ENCODE measurements at regions not wholly inside any gene's neighbourhood (a gene's known extent, or its start where the extent isn't known, plus 50 kb on each side); places are given as distances from the start of the nearest gene placed in this dataset.
"Not testable (repeated sequence)": the region's sequence is repeated elsewhere in the genome, so short reads cannot be mapped to it uniquely, and the experiment has no call there.

- DNase-seq = no peak
These were observed 178.0 kb upstream of the GALNT2 start for GRCh38 chr1:229889031-229889517.

GRCh38 chr1:229891227-229891626, 175.8 kb upstream of the GALNT2 start:
- DNase-seq = no peak

- no peak for DNase-seq
These were observed 174.4 kb upstream of the GALNT2 start for GRCh38 chr1:229892515-229893117.

- no peak for DNase-seq
These were observed 173.1 kb upstream of the GALNT2 start for GRCh38 chr1:229893762-229894444.

GRCh38 chr1:229894532-229894931, 172.5 kb upstream of the GALNT2 start:
- no peak for DNase-seq

GRCh38 chr1:229895605-229896004, 171.4 kb upstream of the GALNT2 start:
- no peak for DNase-seq

GRCh38 chr1:229896306-229896705, 170.7 kb upstream of the GALNT2 start:
- DNase-seq = no peak

GRCh38 chr1:229896861-229897260, 170.2 kb upstream of the GALNT2 start:
- no peak for DNase-seq

- no peak for DNase-seq
These were observed 169.5 kb upstream of the GALNT2 start for GRCh38 chr1:229897501-229897900.

GRCh38 chr1:229900220-229900619, 166.8 kb upstream of the GALNT2 start:
- DNase-seq = no peak

- no peak for DNase-seq
These were observed 161.9 kb upstream of the GALNT2 start for GRCh38 chr1:229905031-229905545.

GRCh38 chr1:229905652-229906051, 161.4 kb upstream of the GALNT2 start:
- DNase-seq = no peak

GRCh38 chr1:229907884-229908638, 159.0 kb upstream of the GALNT2 start:
- DNase-seq = no peak

- no peak for DNase-seq
These were observed 158.3 kb upstream of the GALNT2 start for GRCh38 chr1:229908689-229909088.

- DNase-seq = no peak
These were observed 153.5 kb upstream of the GALNT2 start for GRCh38 chr1:229913489-229913888.

GRCh38 chr1:229919488-229919887, 147.6 kb upstream of the GALNT2 start:
- not testable (repeated sequence) for DNase-seq

GRCh38 chr1:229920683-229921082, 146.4 kb upstream of the GALNT2 start:
- no peak for DNase-seq

- no peak for DNase-seq
These were observed 144.8 kb upstream of the GALNT2 start for GRCh38 chr1:229922249-229922648.

GRCh38 chr1:229924639-229925038, 142.4 kb upstream of the GALNT2 start:
- DNase-seq = no peak

GRCh38 chr1:229928767-229929166, 138.3 kb upstream of the GALNT2 start:
- no peak for DNase-seq

- not testable (repeated sequence) for DNase-seq
These were observed 135.3 kb upstream of the GALNT2 start for GRCh38 chr1:229931751-229932150.

- not testable (repeated sequence) for DNase-seq
These were observed 131.9 kb upstream of the GALNT2 start for GRCh38 chr1:229935157-229935556.

GRCh38 chr1:229938551-229938950, 128.5 kb upstream of the GALNT2 start:
- DNase-seq = no peak

GRCh38 chr1:229940684-229941083, 126.4 kb upstream of the GALNT2 start:
- no peak for DNase-seq

Measured in NCI-H2171 (cell line).